GM12872 (cell line): ENCODE measurements at regions not wholly inside any gene's neighbourhood (a gene's known extent, or its start where the extent isn't known, plus 50 kb on each side); places are given as distances from the start of the nearest gene placed in this dataset.

Experiments
- TF ChIP-seq, protein P1 (sequence below): IDR thresholded peaks from 3 replicates; pipeline ENCODE4 v1.5.1; 2011; ENCODE audit warnings: low read depth, mild to moderate bottlenecking, low read length, moderate library complexity; ENCODE audit not compliant: insufficient read depth

DNA sequence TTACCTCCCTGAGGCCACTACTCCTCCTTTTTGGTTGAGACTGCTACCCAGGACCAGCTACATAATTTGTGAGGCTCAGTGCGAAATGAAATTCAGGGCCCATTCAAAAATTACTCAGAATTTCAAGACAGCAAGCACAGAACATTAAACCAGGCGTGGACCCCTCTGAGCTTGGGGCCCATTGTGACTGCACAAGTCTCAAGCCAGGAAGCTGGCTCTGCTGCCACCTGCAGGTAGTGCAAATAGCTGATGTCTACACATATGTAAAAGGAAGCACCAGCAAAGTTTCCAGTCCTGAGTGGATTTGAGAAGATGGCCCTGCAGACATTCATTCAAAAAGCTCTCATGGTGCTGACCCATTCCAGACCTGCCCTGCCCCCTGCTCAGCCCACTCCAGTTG, 213.4 kb upstream of the LNX1 start:
- TF ChIP-seq, protein P1, sequence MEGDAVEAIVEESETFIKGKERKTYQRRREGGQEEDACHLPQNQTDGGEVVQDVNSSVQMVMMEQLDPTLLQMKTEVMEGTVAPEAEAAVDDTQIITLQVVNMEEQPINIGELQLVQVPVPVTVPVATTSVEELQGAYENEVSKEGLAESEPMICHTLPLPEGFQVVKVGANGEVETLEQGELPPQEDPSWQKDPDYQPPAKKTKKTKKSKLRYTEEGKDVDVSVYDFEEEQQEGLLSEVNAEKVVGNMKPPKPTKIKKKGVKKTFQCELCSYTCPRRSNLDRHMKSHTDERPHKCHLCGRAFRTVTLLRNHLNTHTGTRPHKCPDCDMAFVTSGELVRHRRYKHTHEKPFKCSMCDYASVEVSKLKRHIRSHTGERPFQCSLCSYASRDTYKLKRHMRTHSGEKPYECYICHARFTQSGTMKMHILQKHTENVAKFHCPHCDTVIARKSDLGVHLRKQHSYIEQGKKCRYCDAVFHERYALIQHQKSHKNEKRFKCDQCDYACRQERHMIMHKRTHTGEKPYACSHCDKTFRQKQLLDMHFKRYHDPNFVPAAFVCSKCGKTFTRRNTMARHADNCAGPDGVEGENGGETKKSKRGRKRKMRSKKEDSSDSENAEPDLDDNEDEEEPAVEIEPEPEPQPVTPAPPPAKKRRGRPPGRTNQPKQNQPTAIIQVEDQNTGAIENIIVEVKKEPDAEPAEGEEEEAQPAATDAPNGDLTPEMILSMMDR, result peak; percentile 73

DNA sequence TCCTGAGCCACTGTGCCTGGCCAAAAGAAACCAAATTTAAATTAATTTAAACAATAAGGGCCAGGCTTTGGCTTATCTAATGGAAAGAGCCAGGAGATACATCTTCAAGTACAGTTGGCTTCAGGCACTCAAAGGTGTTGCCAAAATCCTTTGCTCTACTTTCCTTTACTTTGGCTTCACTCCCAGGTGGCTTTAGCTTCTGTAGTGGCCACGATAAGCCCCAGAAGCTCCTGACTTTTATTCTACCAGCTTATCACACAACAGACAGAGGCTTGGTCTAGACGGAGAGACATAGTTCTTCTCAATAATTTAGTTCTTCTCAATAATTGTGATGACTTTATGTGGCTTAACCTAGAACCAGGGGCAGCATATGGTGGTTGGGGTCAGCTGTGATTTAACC, 211.2 kb upstream of the LNX1 start:
- TF ChIP-seq, protein P1, result no peak

DNA sequence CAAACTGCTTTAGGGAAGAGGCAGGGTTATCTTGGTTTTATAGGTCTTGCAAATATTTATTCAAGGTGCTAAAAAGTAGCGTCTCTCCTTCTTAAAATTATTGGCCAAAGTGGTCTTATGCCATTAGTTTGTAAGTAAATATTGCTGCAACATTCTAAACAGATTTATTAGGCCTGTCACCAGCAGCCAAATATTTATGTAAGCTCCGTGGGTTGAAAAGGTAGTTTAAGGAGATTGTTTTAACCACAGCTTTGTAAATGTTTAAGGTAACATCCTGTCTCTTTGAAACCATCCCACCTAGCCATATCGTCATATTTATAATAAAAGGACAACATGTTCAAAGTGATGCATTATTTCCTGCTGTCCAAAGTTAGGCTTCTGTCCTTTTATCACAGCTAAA, 210.1 kb upstream of the LNX1 start:
- TF ChIP-seq, protein P1, result no peak

DNA sequence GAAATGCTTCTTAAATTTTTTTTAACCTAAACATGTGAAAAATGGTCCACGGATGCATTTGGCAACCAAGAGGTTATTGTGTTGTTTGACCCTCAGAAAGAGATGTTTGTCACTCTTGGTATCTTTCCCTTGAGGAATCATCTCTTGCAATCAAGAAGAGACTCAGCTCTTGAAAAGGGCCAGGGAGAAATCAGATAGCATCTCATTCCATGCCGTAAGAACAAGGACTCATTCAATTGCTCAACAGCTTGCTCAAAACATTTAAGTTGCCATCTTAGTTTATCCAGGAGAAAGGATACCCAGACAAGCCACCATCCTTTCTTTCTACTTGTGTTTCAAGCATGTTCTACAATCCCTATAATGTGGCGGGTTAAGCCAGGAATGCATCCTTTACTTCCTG, 209.5 kb upstream of the LNX1 start:
- TF ChIP-seq, protein P1, result no peak

DNA sequence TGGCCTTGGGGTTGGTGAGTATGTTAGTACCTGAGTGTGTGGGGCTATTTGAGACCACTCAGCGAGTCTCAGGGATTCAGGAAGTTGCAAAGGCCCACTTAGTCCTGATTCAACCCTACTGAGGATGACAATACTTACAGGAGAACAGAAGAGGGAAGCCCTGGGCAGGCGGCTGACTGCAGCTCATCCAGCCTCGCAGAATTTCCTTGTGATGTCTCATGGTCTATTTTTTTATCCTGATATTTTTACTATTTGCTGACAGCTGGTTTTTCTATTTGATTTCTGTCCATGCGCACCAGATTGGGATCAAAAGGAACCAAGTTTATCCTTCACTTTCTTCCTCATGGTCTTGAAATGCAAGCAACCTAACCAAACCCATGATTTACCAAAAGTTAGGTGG, 201.8 kb upstream of the LNX1 start:
- TF ChIP-seq, protein P1, result no peak

DNA sequence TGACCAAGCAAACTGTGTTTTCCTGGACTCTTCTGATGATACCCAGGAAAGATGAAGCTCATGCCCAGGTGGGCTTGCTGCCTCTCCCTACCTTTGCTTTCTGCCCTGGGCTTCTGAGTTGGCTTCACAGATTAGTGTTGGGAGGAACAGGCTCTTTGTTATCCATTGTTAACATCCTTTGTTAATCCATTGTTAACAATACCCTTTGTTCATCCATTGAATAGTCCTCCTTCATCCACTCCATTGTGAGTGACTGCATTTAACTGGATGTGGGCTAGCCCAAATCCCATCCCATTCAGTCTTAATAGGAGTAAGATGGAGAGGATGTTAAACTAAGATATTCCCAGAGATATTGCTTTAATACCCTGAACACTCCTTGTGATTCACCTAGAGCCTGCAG, 199.0 kb upstream of the LNX1 start:
- TF ChIP-seq, protein P1, result no peak

DNA sequence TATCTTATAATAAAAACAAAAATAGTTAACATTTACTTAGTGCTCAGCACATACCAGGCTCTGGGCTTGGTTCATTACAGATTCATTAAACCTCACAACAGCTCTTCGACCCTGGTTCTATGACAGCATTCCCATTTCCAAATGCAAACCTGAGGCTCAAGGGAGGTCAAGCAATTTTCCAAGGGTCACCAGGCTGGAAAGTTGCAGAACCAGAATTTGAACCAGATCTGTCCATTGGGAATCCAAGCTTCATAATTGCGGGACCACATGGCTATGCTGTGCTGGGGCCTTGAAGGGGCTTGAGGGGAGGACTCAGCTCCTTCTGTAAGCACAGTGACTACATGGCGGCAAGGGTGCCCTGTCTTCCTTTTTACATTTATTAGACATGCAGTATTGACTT, 197.3 kb upstream of the LNX1 start:
- TF ChIP-seq, protein P1, result no peak

DNA sequence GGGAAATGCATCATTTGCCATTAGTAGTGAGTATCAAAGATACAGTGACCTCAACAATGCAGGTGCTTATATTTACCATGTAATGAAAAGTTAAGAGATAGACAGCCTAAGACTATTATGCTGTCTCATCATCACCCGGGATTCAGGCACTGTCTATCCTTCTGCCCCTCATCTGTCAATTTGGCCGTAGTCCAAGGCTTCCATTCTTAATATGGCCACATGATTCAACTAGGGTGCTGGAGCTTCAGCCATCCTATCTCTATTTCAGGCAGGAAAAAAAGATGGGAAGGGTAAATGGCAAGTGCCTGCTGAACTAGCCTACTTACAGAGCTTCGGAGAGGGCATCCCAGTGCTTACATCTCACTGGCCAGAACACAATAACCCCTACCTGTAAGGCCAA, 196.7 kb upstream of the LNX1 start:
- TF ChIP-seq, protein P1, result no peak
